D721Med (cell line): ENCODE measurements at regions not wholly inside any gene's neighbourhood (a gene's known extent, or its start where the extent isn't known, plus 50 kb on each side); places are given as distances from the start of the nearest gene placed in this dataset.

Source experiments
- DNase-seq: peaks from one replicate; pipeline ENCODE4 v3.0.0; 2011; ENCODE audit warnings: low spot score; ENCODE audit not compliant: insufficient read length
- FAIRE-seq: peaks from 2 replicates; lab custom pipeline; 2011; peaks lifted over from hg19 to GRCh38; lab: Jason Lieb, UNC
- CTCF ChIP-seq: IDR thresholded peaks from 2 replicates; pipeline ENCODE4 v1.5.1; 2012; ENCODE audit warnings: mild to moderate bottlenecking, control low read depth; ENCODE audit not compliant: insufficient read depth; ENCODE audit errors: missing control alignments

GRCh38 chr1:4494027-4494426, 160.4 kb upstream of the AJAP1 start:
- FAIRE-seq (no peak), DNase-seq (no peak)
- no peak for TF ChIP-seq CTCF

DNA sequence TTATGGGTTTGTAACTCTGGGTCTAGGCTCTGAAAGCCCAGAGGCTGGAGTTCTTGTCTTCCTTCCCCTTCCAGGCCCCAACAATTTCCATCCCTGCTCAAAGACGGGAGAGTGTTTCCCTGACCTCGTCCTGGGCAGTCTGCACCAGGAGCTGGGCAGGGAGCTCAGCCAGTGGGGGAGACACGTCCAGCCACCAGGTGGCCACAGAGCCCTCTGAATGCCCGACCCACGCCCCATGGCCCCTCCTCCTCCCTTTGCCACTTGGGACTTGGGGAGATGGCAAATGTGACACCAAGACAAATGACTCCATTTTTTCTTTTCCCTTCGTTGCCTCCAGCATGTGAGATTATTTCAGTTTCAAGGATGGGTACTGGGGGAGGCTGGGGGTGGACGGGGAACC, 159.9 kb upstream of the AJAP1 start:
- DNase-seq = no peak
- FAIRE-seq = no peak
- no peak for TF ChIP-seq CTCF

DNA sequence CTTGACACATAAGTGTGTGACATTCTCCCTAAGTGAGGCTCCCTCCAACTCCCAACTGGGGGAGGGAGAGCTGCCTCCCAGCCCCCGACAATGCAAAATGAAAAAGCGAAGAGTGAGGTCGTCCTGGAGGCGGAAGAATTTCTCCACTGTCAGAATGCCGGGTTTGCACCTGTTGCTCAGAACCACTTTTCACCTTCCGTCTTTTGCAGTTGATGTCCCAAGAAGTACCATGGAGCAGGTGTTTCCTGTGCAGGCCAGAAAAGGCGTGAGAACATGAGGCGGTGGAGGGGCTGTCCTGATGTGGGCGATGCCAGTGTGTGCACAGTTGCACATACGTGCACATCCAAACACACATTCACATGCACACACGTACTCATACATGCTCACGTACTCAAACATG, 158.6 kb upstream of the AJAP1 start:
- DNase-seq (no peak), FAIRE-seq (no peak)
- TF ChIP-seq CTCF = no peak

DNA sequence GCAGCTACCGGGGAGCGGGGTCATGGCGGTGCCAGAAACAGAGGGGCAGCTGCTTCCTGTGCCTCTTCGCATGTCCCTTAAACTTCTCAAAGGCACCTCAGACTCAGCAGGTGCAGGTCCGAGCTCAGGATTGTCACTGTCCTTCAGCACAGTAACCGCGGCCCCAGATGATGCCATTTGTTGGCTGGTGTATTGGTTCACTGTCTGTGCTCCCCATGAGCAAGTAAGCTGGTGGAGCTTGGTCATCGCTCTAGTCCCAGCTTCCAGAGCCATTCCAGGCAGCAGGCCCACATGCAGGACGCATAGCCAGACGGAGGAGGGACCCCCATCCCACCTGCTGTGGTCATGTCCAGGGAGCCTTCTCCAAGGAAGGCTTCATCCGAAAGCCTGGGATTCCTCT, 154.0 kb upstream of the AJAP1 start:
- no peak for TF ChIP-seq CTCF
- no peak for FAIRE-seq
- no peak for DNase-seq

DNA sequence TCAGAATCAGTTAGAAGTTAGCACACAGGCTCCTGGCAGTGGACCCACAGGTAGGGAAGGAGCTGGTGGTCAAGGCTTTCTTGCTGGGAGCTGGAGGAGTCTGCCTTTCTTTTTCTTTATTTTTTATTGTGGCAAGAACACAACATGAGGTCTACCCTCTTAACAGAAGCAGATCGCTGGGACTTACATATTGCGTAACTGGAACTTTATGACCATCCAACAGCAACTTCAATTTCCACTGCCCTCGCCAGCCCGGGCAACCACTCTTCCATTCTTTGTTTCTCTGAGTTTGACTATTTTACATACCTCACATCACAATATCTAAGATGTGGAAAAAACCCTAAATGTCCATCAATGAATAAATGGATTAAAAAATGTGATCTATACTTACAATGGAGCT, 147.8 kb upstream of the AJAP1 start:
- DNase-seq (no peak), FAIRE-seq (no peak)
- TF ChIP-seq CTCF = no peak

GRCh38 chr1:4509206-4509605, 145.2 kb upstream of the AJAP1 start:
- DNase-seq (no peak), FAIRE-seq (no peak)
- no peak for TF ChIP-seq CTCF

DNA sequence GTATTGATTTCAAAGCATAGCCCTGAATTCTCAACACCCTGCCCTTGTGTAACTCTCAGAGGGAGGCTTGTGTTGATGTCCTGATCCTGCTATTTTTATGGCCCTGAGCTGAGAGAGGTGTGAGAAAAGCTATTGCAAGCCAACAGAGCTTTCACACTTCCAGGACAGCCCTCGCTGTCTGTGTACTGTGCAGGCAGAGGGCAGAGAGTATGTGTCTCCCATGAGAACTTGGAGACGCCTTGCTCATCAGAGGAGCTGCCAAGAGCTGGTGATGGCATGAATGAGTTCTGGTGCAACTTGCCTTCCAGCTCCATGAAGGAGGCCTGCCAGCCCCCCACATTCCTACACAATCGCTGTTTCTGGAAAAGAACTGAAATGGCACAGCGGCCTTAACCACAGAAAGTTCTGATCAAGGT, 144.1 kb upstream of the AJAP1 start:
- FAIRE-seq (no peak), DNase-seq (no peak)
- no peak for TF ChIP-seq CTCF
